Cardiac fibroblast (primary cell): ENCODE measurements at regions not wholly inside any gene's neighbourhood (a gene's known extent, or its start where the extent isn't known, plus 50 kb on each side); places are given as distances from the start of the nearest gene placed in this dataset.

ENCODE experiments used
- DNase-seq, 2 donors: peaks; one replicate each; pipeline versions ENCODE4 v3.0.0 to v3.0.0-alpha.2; 2010; ENCODE audit warnings: low read depth in 2 of 2
- H3K4me3 ChIP-seq, 2 donors: replicated peaks in 1 of 2; 1 replicate in 1 of 2; 2 replicates in 1 of 2; pipeline ENCODE4 v1.5.1; 2011; ENCODE audit warnings: low read depth in 2 of 2, low read length in 2 of 2, mild to moderate bottlenecking in 2 of 2, moderate library complexity in 1 of 2
- CTCF ChIP-seq: IDR thresholded peaks from one replicate; pipeline ENCODE4 v1.5.1; 2011; ENCODE audit warnings: low read depth, mild to moderate bottlenecking, low read length, inconsistent platforms

DNA sequence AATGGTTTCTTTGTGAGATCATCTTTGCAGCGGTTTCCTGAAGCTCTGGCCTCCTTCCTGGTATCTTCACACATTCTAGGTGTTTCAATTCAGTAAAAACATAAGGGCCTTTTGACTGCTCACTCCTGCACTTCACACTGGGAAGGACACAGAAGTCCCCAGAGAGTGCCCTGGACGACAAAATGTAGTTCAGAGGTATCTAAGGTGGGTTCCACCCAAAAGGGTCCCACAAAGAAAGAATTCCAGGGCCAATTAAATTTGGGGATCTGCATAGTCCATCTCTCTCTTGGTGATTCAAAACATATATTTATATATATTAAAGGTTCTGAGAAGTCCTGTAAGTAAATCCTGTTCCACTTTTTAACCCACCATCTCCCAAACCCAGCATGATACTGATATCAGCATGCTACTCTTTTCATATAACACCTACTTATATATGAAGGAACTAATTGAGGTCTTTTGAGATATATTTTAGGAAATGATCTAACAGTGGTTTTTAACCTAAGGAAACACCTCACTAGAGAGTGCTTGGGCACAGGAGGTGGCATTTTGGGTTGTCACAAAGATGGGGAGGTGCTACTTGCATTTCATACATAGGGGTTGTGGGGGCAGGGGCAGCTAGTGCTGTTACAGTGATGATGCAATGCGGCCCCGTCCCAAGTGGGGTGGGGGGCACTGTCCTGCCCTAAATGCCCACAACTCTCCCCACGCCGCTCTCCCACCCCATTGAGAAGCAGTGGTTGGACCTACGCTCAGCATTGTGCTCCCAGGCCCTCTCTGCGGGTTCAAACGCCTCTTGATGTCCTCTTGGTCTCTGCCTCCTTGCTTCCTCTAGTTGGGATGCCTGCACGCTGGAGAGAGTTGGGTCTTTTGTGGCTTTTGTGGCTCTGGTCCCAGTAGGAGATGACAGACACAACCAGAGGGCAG, 109.4 kb downstream of the ARF6 start:
- H3K4me3 ChIP-seq: peak overlapping the region in 1 of 2 donors; percentile 43
- DNase-seq: no peak
- TF ChIP-seq CTCF: no peak

GRCh38 chr14:50002926-50003212, 110.0 kb downstream of the ARF6 start:
- peak overlapping the region; percentile 43 for H3K4me3 ChIP-seq
- TF ChIP-seq CTCF: no peak
- no peak for DNase-seq

- DNase-seq: peak; percentile 67 to 70
Measured at GRCh38 chr14:50003213-50004021, 110.5 kb downstream of the ARF6 start.

DNA sequence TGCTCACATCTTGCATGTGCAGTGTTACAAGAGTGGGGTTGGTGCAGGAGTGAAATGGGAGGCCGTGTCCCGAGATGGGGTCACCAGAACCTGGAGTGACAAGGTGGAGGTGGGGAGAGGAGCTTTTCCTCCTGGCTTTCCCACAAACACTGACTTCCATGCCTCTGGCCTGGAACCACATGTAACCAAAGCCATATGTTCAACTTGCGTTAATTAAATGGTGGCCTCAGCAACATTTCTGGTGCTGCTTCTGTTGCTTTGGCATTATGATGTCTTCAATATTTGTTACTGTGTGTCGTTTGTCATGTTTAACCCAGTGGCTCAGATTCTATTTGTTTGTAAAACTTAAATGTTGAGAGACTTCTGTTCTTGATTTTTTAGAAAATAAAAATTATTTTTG, 110.2 kb downstream of the VCPKMT start:
- H3K4me3 ChIP-seq: no peak overlapping the region
- DNase-seq: no peak
- TF ChIP-seq CTCF: no peak

More at GRCh38 chr14:50003213-50004021, 110.5 kb downstream of the ARF6 start:
- H3K4me3 ChIP-seq: peak overlapping the region; percentile 43
- TF ChIP-seq CTCF: peak; percentile 1

- H3K4me3 ChIP-seq: no peak overlapping the region
- DNase-seq: no peak
- TF ChIP-seq CTCF: no peak
Measured at GRCh38 chr14:50007123-50007903, 109.1 kb downstream of the VCPKMT start.

DNA sequence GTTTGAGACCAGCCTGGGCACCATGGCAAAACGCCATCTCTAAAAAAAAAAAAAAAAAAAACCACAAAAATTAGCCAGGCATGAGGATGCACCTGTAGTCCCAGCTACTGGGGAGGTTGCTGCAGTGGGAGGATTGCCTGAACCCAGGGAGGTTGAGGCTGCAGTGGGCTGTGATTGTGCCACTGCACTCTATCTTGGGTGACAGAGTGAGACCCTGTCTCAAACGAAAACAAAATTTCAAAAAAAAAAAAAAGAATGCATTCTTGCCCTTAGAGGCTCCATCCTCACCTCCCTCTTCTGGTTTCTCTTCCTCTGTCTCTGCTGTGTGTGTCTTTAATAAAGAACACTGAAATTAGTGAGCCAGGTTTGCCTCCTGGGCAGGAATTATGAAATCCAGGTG, 107.8 kb downstream of the VCPKMT start:
- H3K4me3 ChIP-seq: no peak overlapping the region
- DNase-seq: no peak
- TF ChIP-seq CTCF: no peak
